Endodermal cell (in vitro differentiated cells): ENCODE measurements at regions not wholly inside any gene's neighbourhood (a gene's known extent, or its start where the extent isn't known, plus 50 kb on each side); places are given as distances from the start of the nearest gene placed in this dataset.

Experiments used
- DNase-seq: peaks from one replicate; pipeline ENCODE4 v3.0.0-alpha.2; 2017
- H3K27ac ChIP-seq: 2 replicates; pipeline ENCODE4 v1.5.1; 2013; ENCODE audit warnings: mild to moderate bottlenecking, low read depth, low read length, moderate library complexity
- H3K27me3 ChIP-seq: 2 replicates; pipeline ENCODE4 v1.6.1; 2013; ENCODE audit warnings: mild to moderate bottlenecking, low read length, moderate library complexity; ENCODE audit not compliant: insufficient read depth, control insufficient read depth, poor library complexity, severe bottlenecking
- H3K36me3 ChIP-seq: 2 replicates; pipeline ENCODE4 v1.7.0; 2013; ENCODE audit warnings: mild to moderate bottlenecking, low read length, moderate library complexity; ENCODE audit not compliant: control insufficient read depth, insufficient read depth
- H3K4me1 ChIP-seq: one replicate; pipeline ENCODE4 v1.7.0; 2013; ENCODE audit warnings: low read length; ENCODE audit not compliant: control insufficient read depth, insufficient read depth
- H3K4me3 ChIP-seq: 2 replicates; pipeline ENCODE4 v1.5.1; 2013; ENCODE audit warnings: mild to moderate bottlenecking, low read length, moderate library complexity
- H3K9ac ChIP-seq: 2 replicates; pipeline ENCODE4 v1.6.1; 2013; ENCODE audit warnings: mild to moderate bottlenecking, low read length, moderate library complexity; ENCODE audit not compliant: poor library complexity, severe bottlenecking; ENCODE audit errors: extremely low read depth
- H3K9me3 ChIP-seq: 2 replicates; pipeline ENCODE4 v1.6.1; 2013; ENCODE audit warnings: mild to moderate bottlenecking, low read length, moderate library complexity; ENCODE audit not compliant: control insufficient read depth
- H3K27ac Mint-ChIP-seq: 2 replicates; pipeline ENCODE4 v1.8.0; 2020; ENCODE audit warnings: mixed read lengths
- H3K27me3 Mint-ChIP-seq: 2 replicates; pipeline ENCODE4 v1.8.0; 2021; ENCODE audit warnings: mild to moderate bottlenecking, mixed read lengths; ENCODE audit not compliant: insufficient read depth
- H3K36me3 Mint-ChIP-seq: 2 replicates; pipeline ENCODE4 v1.8.0; 2020; ENCODE audit warnings: low read depth, mixed read lengths
- H3K4me1 Mint-ChIP-seq: 2 replicates; pipeline ENCODE4 v1.8.0; 2020; ENCODE audit warnings: mixed read lengths
- H3K4me3 Mint-ChIP-seq: 2 replicates; pipeline ENCODE4 v1.8.0; 2020; ENCODE audit warnings: mild to moderate bottlenecking, moderate library complexity, mixed read lengths
- H3K9me3 Mint-ChIP-seq: 2 replicates; pipeline ENCODE4 v1.8.0; 2020; ENCODE audit warnings: mild to moderate bottlenecking, mixed read lengths
- CTCF ChIP-seq: fragments of 200-600 bp; sonication (generic); conservative IDR thresholded peaks from 2 replicates; pipeline ENCODE4 v1.5.0; 2021; ENCODE audit warnings: antibody characterized with exemption, mild to moderate bottlenecking
- WGBS, 2 experiments: methylation state at CpG; one replicate each; pipeline versions ENCODE4 v1.1.5 to v1.1.7; 2013; ENCODE audit warnings: missing lambda C conversion rate in 2 of 2, mixed read lengths in 1 of 2; ENCODE audit not compliant: insufficient coverage in 1 of 2, insufficient read length in 1 of 2; 5-methylcytosine and 5-hydroxymethylcytosine counted together

GRCh38 chr5:110165366-110165765, 475.6 kb downstream of the MAN2A1 start:
- H3K4me3 Mint-ChIP-seq, result no peak overlapping the region
- H3K27me3 Mint-ChIP-seq, result no peaks in the 10 kb centered on the region
- H3K9me3 Mint-ChIP-seq, result peaks cover 1% of the 10 kb centered on the region
- no peak overlapping the region for H3K27ac Mint-ChIP-seq
- H3K36me3 ChIP-seq, result no peaks in the 10 kb centered on the region
- no peak for TF ChIP-seq CTCF
- DNase-seq, result no peak
- no peak overlapping the region for H3K27ac ChIP-seq
- peaks cover 6% of the 10 kb centered on the region for H3K9me3 ChIP-seq
- H3K9ac ChIP-seq, result no peak overlapping the region
- no peaks in the 10 kb centered on the region for H3K36me3 Mint-ChIP-seq
- no peaks in the 10 kb centered on the region for H3K27me3 ChIP-seq
- H3K4me3 ChIP-seq, result no peak overlapping the region
- no peaks in the 10 kb centered on the region for H3K4me1 ChIP-seq
- no peaks in the 10 kb centered on the region for H3K4me1 Mint-ChIP-seq

GRCh38 chr5:110167384-110167783, 477.7 kb downstream of the MAN2A1 start:
- Mint-ChIP-seq H3K4me3 (no peak overlapping the region), H3K4me1 (no peaks in the 10 kb centered on the region), H3K27me3 (no peaks in the 10 kb centered on the region), H3K27ac (no peak overlapping the region), H3K9me3 (peaks cover 16% of the 10 kb centered on the region), H3K36me3 (no peaks in the 10 kb centered on the region)
- no peak overlapping the region for H3K9ac ChIP-seq
- DNase-seq, result no peak
- H3K36me3 ChIP-seq, result no peaks in the 10 kb centered on the region
- no peak for TF ChIP-seq CTCF
- peaks cover 20% of the 10 kb centered on the region for H3K9me3 ChIP-seq
- H3K4me1 ChIP-seq, result no peaks in the 10 kb centered on the region
- no peaks in the 10 kb centered on the region for H3K27me3 ChIP-seq
- WGBS, 2 experiments, result 90% methylated on average over 1 of the region's 2 CpGs; no CpG with 5 or more reads in 1 of the 2 experiments
- no peak overlapping the region for H3K27ac ChIP-seq
- H3K4me3 ChIP-seq, result no peak overlapping the region

GRCh38 chr5:110169461-110169860, 479.7 kb downstream of the MAN2A1 start:
- DNase-seq, result no peak
- H3K4me3 Mint-ChIP-seq, result no peak overlapping the region
- TF ChIP-seq CTCF, result no peak
- WGBS, 2 experiments, result 79 to 85% methylated on average over 2 of the region's 2 CpGs
- no peaks in the 10 kb centered on the region for H3K36me3 ChIP-seq
- H3K36me3 Mint-ChIP-seq, result no peaks in the 10 kb centered on the region
- no peaks in the 10 kb centered on the region for H3K27me3 ChIP-seq
- H3K27me3 Mint-ChIP-seq, result no peaks in the 10 kb centered on the region
- peaks cover 20% of the 10 kb centered on the region for H3K9me3 ChIP-seq
- H3K9me3 Mint-ChIP-seq, result peaks cover 16% of the 10 kb centered on the region
- no peak overlapping the region for H3K27ac ChIP-seq
- no peaks in the 10 kb centered on the region for H3K4me1 ChIP-seq
- H3K4me3 ChIP-seq, result no peak overlapping the region
- no peak overlapping the region for H3K9ac ChIP-seq
- H3K27ac Mint-ChIP-seq, result no peak overlapping the region
- H3K4me1 Mint-ChIP-seq, result peaks cover 4% of the 10 kb centered on the region
